Cardiac muscle cell (in vitro differentiated cells and primary cell): ENCODE measurements at regions not wholly inside any gene's neighbourhood (a gene's known extent, or its start where the extent isn't known, plus 50 kb on each side); places are given as distances from the start of the nearest gene placed in this dataset.

Experiments used
- DNase-seq, 2 donors: peaks; one replicate each; pipeline versions ENCODE4 v3.0.0 to v3.0.0-alpha.2; 2010 to 2017; ENCODE audit warnings: low read depth in 1 of 2, low spot score in 1 of 2
- H3K27ac ChIP-seq: fragments of 200-600 bp; sonication (generic); 2 replicates; pipeline ENCODE4 v1.5.1; 2016
- H3K27me3 ChIP-seq: fragments of 200-600 bp; sonication (generic); 2 replicates; pipeline ENCODE4 v1.6.0; 2016; ENCODE audit warnings: control low read depth
- H3K36me3 ChIP-seq: fragments of 200-600 bp; sonication (generic); 2 replicates; pipeline ENCODE4 v1.5.1; 2016; ENCODE audit warnings: control low read depth
- H3K4me1 ChIP-seq: fragments of 200-600 bp; sonication (generic); 2 replicates; pipeline ENCODE4 v1.8.1; 2017; ENCODE audit warnings: low read depth, mild to moderate bottlenecking, mixed run types
- H3K4me3 ChIP-seq: fragments of 200-600 bp; sonication (generic); 2 replicates; pipeline ENCODE4 v1.5.1; 2016; ENCODE audit warnings: mild to moderate bottlenecking
- H3K9me3 ChIP-seq: fragments of 200-600 bp; sonication (generic); 2 replicates; pipeline ENCODE4 v1.5.1; 2017; ENCODE audit warnings: low read depth, mild to moderate bottlenecking, control low read depth
- CTCF ChIP-seq: IDR thresholded peaks from 2 replicates; pipeline ENCODE4 v1.5.1; 2012; ENCODE audit warnings: low read depth, mild to moderate bottlenecking, low read length

DNA sequence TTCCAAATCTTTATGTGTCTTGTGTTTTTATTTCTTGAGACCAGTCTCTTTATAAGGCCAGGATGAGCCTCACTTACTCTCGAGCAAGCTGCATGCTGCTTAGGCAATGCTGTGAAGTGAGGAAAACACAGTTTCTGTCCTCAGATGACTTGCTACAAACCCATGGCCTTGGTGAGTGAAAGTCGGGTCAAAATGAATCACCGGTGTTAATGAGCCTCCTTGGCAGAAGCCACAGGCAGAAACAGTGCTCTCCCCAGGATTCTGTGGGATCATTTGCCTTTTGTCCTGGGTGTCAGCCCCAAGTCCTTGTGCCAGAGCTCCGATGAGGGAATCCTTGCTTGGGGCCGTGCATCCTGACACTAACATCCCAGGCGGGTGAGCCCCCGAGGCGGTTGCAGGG lies 482.5 kb downstream of the QKI start:
- no peak overlapping the region for H3K27ac ChIP-seq
- H3K4me1 ChIP-seq: no peaks in the 10 kb centered on the region
- TF ChIP-seq CTCF: no peak
- H3K9me3 ChIP-seq: no peaks in the 10 kb centered on the region
- DNase-seq: peak in 1 of 2 donors; percentile 13
- no peaks in the 10 kb centered on the region for H3K27me3 ChIP-seq
- H3K36me3 ChIP-seq: no peaks in the 10 kb centered on the region
- no peak overlapping the region for H3K4me3 ChIP-seq

DNA sequence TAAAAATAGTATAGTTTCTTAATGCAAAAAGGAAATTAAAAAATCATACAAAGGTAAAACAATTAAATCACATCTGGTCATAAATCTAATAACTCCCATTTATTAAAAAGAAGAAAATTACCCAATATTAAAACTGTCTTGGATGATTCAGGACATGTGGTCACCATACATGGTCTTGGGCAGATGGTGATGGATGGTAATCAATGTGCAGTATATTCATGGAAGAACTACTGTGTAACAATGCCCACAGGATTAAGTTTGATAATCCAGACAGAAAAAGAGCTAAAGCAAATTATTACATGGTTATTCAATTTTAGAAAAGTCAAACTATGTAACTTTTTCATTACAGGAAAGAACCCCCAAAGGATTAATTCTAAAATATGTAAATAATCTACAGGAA lies 480.6 kb downstream of the QKI start:
- DNase-seq: no peak
- H3K27ac ChIP-seq: no peak overlapping the region
- no peaks in the 10 kb centered on the region for H3K36me3 ChIP-seq
- no peak for TF ChIP-seq CTCF
- H3K27me3 ChIP-seq: no peaks in the 10 kb centered on the region
- H3K9me3 ChIP-seq: no peaks in the 10 kb centered on the region
- no peaks in the 10 kb centered on the region for H3K4me1 ChIP-seq
- H3K4me3 ChIP-seq: no peak overlapping the region

GRCh38 chr6:163893609-163894189 lies 479.2 kb downstream of the QKI start:
- Histone ChIP-seq H3K9me3 (no peaks in the 10 kb centered on the region), H3K4me1 (no peaks in the 10 kb centered on the region), H3K27me3 (no peaks in the 10 kb centered on the region), H3K27ac (no peak overlapping the region), H3K4me3 (no peak overlapping the region), H3K36me3 (no peaks in the 10 kb centered on the region)
- TF ChIP-seq CTCF: no peak
- DNase-seq: no peak

GRCh38 chr6:163892824-163893561 lies 478.5 kb downstream of the QKI start:
- H3K4me3 ChIP-seq: no peak overlapping the region
- no peak for DNase-seq
- H3K9me3 ChIP-seq: no peaks in the 10 kb centered on the region
- TF ChIP-seq CTCF: no peak
- no peaks in the 10 kb centered on the region for H3K4me1 ChIP-seq
- no peak overlapping the region for H3K27ac ChIP-seq
- H3K36me3 ChIP-seq: no peaks in the 10 kb centered on the region
- no peaks in the 10 kb centered on the region for H3K27me3 ChIP-seq

GRCh38 chr6:163889904-163890514 lies 475.5 kb downstream of the QKI start:
- no peak overlapping the region for H3K27ac ChIP-seq
- H3K4me3 ChIP-seq: no peak overlapping the region
- no peaks in the 10 kb centered on the region for H3K9me3 ChIP-seq
- no peaks in the 10 kb centered on the region for H3K4me1 ChIP-seq
- DNase-seq: no peak
- H3K36me3 ChIP-seq: no peaks in the 10 kb centered on the region
- no peak for TF ChIP-seq CTCF
- no peaks in the 10 kb centered on the region for H3K27me3 ChIP-seq
